Parathyroid adenoma (tissue), 2 donors: ENCODE measurements at regions not wholly inside any gene's neighbourhood (a gene's known extent, or its start where the extent isn't known, plus 50 kb on each side); places are given as distances from the start of the nearest gene placed in this dataset.

Experiments used
- H2AFZ ChIP-seq: fragments of 300-600 bp; sonication (generic); one replicate; pipeline ENCODE4 v1.7.0; 2017; ENCODE audit warnings: antibody characterized with exemption, mild to moderate bottlenecking
- H3K27ac ChIP-seq: fragments of 300-600 bp; sonication (generic); one replicate; pipeline ENCODE4 v1.7.0; 2017
- H3K27me3 ChIP-seq: fragments of 300-600 bp; sonication (generic); one replicate; pipeline ENCODE4 v1.7.0; 2017; ENCODE audit warnings: low read length; ENCODE audit not compliant: control insufficient read depth, insufficient read depth
- H3K36me3 ChIP-seq: fragments of 300-600 bp; sonication (generic); one replicate; pipeline ENCODE4 v1.7.0; 2017; ENCODE audit warnings: low read length; ENCODE audit not compliant: control insufficient read depth, insufficient read depth
- H3K4me1 ChIP-seq: fragments of 300-600 bp; sonication (generic); one replicate; pipeline ENCODE4 v1.7.0; 2017; ENCODE audit warnings: control low read depth
- H3K4me2 ChIP-seq: fragments of 300-600 bp; sonication (generic); one replicate; pipeline ENCODE4 v1.7.0; 2017; ENCODE audit warnings: low read length
- H3K4me3 ChIP-seq: fragments of 300-600 bp; sonication (generic); one replicate; pipeline ENCODE4 v1.7.0; 2017; ENCODE audit warnings: low read depth, low read length
- H3K79me2 ChIP-seq: fragments of 300-600 bp; sonication (generic); one replicate; pipeline ENCODE4 v1.7.0; 2017; ENCODE audit warnings: control low read depth
- H3K9ac ChIP-seq: fragments of 300-600 bp; sonication (generic); one replicate; pipeline ENCODE4 v1.7.0; 2017; ENCODE audit warnings: mild to moderate bottlenecking
- H3K9me3 ChIP-seq: fragments of 300-600 bp; sonication (generic); one replicate; pipeline ENCODE4 v1.7.0; 2017; ENCODE audit warnings: low read length; ENCODE audit not compliant: control insufficient read depth
- TF ChIP-seq, protein P1 (sequence below): fragments of 300-600 bp; sonication (generic); IDR thresholded peaks from one replicate; pipeline ENCODE4 v1.7.0; 2017; ENCODE audit warnings: antibody characterized with exemption, mild to moderate bottlenecking
- donor health status: primary hyperparathyroidism.

DNA sequence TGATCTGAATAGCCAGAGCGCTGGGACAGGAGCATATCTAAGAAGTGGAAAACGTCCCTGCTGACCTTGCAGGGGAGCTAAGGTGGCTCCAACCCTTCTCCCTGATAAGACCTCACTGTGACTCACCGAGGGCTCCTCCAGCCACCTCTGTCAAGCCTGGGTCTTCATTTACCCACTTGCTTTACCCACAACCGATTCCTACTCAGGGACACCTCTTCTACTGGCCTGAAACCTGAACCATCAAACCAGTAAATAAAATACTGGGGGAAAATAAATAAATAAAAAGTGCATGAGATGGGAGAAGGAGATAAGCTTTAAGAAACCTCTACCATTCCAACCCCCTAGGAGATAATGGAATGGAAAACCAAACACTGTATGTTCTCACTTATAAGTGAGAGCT is 80.2 kb upstream of the ALOX12 start:
- no peaks in the 10 kb centered on the region for H3K79me2 ChIP-seq
- H3K36me3 ChIP-seq: no peaks in the 10 kb centered on the region
- H3K27me3 ChIP-seq: no peaks in the 10 kb centered on the region
- no peaks in the 10 kb centered on the region for H3K9me3 ChIP-seq
- H3K9ac ChIP-seq: no peak overlapping the region
- no peak overlapping the region for H2AFZ ChIP-seq
- no peak overlapping the region for H3K4me2 ChIP-seq
- no peak overlapping the region for H3K27ac ChIP-seq
- no peak overlapping the region for H3K4me3 ChIP-seq
- H3K4me1 ChIP-seq: no peaks in the 10 kb centered on the region
- TF ChIP-seq, protein P1, sequence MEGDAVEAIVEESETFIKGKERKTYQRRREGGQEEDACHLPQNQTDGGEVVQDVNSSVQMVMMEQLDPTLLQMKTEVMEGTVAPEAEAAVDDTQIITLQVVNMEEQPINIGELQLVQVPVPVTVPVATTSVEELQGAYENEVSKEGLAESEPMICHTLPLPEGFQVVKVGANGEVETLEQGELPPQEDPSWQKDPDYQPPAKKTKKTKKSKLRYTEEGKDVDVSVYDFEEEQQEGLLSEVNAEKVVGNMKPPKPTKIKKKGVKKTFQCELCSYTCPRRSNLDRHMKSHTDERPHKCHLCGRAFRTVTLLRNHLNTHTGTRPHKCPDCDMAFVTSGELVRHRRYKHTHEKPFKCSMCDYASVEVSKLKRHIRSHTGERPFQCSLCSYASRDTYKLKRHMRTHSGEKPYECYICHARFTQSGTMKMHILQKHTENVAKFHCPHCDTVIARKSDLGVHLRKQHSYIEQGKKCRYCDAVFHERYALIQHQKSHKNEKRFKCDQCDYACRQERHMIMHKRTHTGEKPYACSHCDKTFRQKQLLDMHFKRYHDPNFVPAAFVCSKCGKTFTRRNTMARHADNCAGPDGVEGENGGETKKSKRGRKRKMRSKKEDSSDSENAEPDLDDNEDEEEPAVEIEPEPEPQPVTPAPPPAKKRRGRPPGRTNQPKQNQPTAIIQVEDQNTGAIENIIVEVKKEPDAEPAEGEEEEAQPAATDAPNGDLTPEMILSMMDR: no peak

GRCh38 chr17:6919158-6919557 is 76.7 kb upstream of the ALOX12 start:
- H3K27me3 ChIP-seq: no peaks in the 10 kb centered on the region
- TF ChIP-seq, protein P1: no peak
- no peak overlapping the region for H3K9ac ChIP-seq
- H3K27ac ChIP-seq: no peak overlapping the region
- H2AFZ ChIP-seq: no peak overlapping the region
- H3K4me1 ChIP-seq: no peaks in the 10 kb centered on the region
- no peak overlapping the region for H3K4me2 ChIP-seq
- no peaks in the 10 kb centered on the region for H3K79me2 ChIP-seq
- no peaks in the 10 kb centered on the region for H3K36me3 ChIP-seq
- no peak overlapping the region for H3K4me3 ChIP-seq
- H3K9me3 ChIP-seq: no peaks in the 10 kb centered on the region

DNA sequence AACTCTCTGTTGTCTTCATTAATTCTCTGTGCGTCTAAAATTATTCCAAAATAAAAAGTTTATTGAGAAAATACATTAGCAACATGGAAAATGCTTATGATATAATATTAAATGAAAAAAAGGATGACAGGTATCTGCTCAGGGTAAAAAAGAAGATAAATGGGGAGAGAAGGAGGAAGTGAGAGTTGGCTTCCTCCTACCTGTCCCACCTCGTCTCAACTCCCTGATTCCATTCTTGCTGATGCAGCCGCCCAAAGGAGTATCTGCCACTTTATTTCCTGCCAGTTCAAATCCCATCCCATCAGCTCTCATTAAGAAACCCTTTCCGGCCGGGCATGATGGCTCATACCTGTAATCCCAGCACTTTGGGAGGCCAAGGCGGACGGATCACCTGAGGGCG is 72.5 kb upstream of the ALOX12 start:
- Histone ChIP-seq H3K27me3 (no peaks in the 10 kb centered on the region), H3K4me1 (no peaks in the 10 kb centered on the region), H3K4me3 (no peak overlapping the region), H3K9ac (no peak overlapping the region), H3K79me2 (no peaks in the 10 kb centered on the region), H3K36me3 (no peaks in the 10 kb centered on the region), H3K4me2 (no peak overlapping the region), H3K9me3 (no peaks in the 10 kb centered on the region), H3K27ac (no peak overlapping the region), H2AFZ (no peak overlapping the region)
- TF ChIP-seq, protein P1: no peak

- H2AFZ ChIP-seq: no peak overlapping the region
- no peaks in the 10 kb centered on the region for H3K27me3 ChIP-seq
- TF ChIP-seq, protein P1: no peak
- H3K27ac ChIP-seq: no peak overlapping the region
- H3K9me3 ChIP-seq: no peaks in the 10 kb centered on the region
- H3K4me2 ChIP-seq: no peak overlapping the region
- no peaks in the 10 kb centered on the region for H3K36me3 ChIP-seq
- H3K4me1 ChIP-seq: no peaks in the 10 kb centered on the region
- H3K4me3 ChIP-seq: no peak overlapping the region
- no peak overlapping the region for H3K9ac ChIP-seq
- H3K79me2 ChIP-seq: no peaks in the 10 kb centered on the region
Observed at GRCh38 chr17:6924208-6924607, 71.6 kb upstream of the ALOX12 start.

- no peaks in the 10 kb centered on the region for H3K4me1 ChIP-seq
- no peaks in the 10 kb centered on the region for H3K36me3 ChIP-seq
- TF ChIP-seq, protein P1: no peak
- no peaks in the 10 kb centered on the region for H3K27me3 ChIP-seq
- no peak overlapping the region for H3K4me3 ChIP-seq
- H3K4me2 ChIP-seq: no peak overlapping the region
- no peak overlapping the region for H3K27ac ChIP-seq
- H2AFZ ChIP-seq: no peak overlapping the region
- H3K9me3 ChIP-seq: no peaks in the 10 kb centered on the region
- no peak overlapping the region for H3K9ac ChIP-seq
- H3K79me2 ChIP-seq: no peaks in the 10 kb centered on the region
Observed at GRCh38 chr17:6926667-6927066, 69.2 kb upstream of the ALOX12 start.
